H1 (cell line): ENCODE measurements at regions not wholly inside any gene's neighbourhood (a gene's known extent, or its start where the extent isn't known, plus 50 kb on each side); places are given as distances from the start of the nearest gene placed in this dataset.

Source experiments
- CTCF ChIA-PET: fragments of 300-600 bp; sonication (Branson Sonifier 250); formaldehyde crosslinking; loops from one replicate; lab custom pipeline; 2021; ENCODE audit not compliant: partially characterized antibody; lab: Charles Lee
- POLR2A ChIA-PET: fragments of 300-600 bp; sonication (Branson Sonifier 250); formaldehyde crosslinking; loops from one replicate; lab custom pipeline; 2021; ENCODE audit warnings: inconsistent platforms; ENCODE audit not compliant: partially characterized antibody; lab: Charles Lee
- DNase-seq, 2 experiments: peaks; one replicate each; pipeline versions ENCODE4 v3.0.0 to v3.0.0-alpha.2; 2010 to 2022; ENCODE audit warnings: low spot score in 2 of 2, low read depth in 1 of 2, mixed read lengths in 1 of 2
- FAIRE-seq: peaks from 2 replicates; lab custom pipeline; 2011; peaks lifted over from hg19 to GRCh38; lab: Jason Lieb, UNC
- H2AFZ ChIP-seq: 2 replicates; pipeline ENCODE4 v1.8.1; 2012; ENCODE audit warnings: low read length, inconsistent platforms
- H2AK5ac ChIP-seq: 2 replicates; pipeline ENCODE4 v1.6.1; 2013; ENCODE audit warnings: low read depth, low read length
- H2BK120ac ChIP-seq: replicated peaks from 2 replicates; pipeline ENCODE3; 2013; ENCODE audit warnings: low read depth, low read length, inconsistent platforms
- H2BK12ac ChIP-seq: 2 replicates; pipeline ENCODE4 v1.6.1; 2013; ENCODE audit warnings: low read depth, low read length
- H2BK15ac ChIP-seq: 2 replicates; pipeline ENCODE4 v1.6.1; 2013; ENCODE audit warnings: low read length
- H2BK20ac ChIP-seq: 2 replicates; pipeline ENCODE4 v1.6.1; 2013; ENCODE audit warnings: low read length
- H2BK5ac ChIP-seq: 2 replicates; pipeline ENCODE4 v1.6.1; 2013; ENCODE audit warnings: low read depth, low read length
- H3K14ac ChIP-seq: 2 replicates; pipeline ENCODE4 v1.6.1; 2013; ENCODE audit warnings: inconsistent platforms; ENCODE audit not compliant: insufficient read length
- H3K18ac ChIP-seq: 2 replicates; pipeline ENCODE4 v1.6.1; 2013; ENCODE audit warnings: low read length; ENCODE audit errors: extremely low read depth
- H3K23ac ChIP-seq: 2 replicates; pipeline ENCODE4 v1.6.1; 2013; ENCODE audit warnings: inconsistent platforms; ENCODE audit not compliant: insufficient read length
- H3K23me2 ChIP-seq: 2 replicates; pipeline ENCODE4 v1.6.1; 2013; ENCODE audit warnings: low read depth, low read length
- H3K27ac ChIP-seq: 2 replicates; pipeline ENCODE4 v1.6.1; 2011; ENCODE audit warnings: low read depth, low read length, inconsistent platforms
- H3K27me3 ChIP-seq, 4 experiments: replicated peaks in 1 of 4; 1 replicate in 1 of 4; 2 replicates in 3 of 4; pipeline versions ENCODE4 v1.6.1 to v1.8.1; 2011 to 2013; ENCODE audit warnings: low read length in 3 of 4, mild to moderate bottlenecking in 3 of 4, inconsistent platforms in 2 of 4, mixed read lengths in 2 of 4, moderate library complexity in 1 of 4; ENCODE audit not compliant: control insufficient read depth in 3 of 4, insufficient read depth in 3 of 4; ENCODE audit errors: extremely low read depth in 1 of 4
- H3K36me3 ChIP-seq, 4 experiments: 2 replicates each; pipeline versions ENCODE4 v1.6.1 to v1.8.1; 2011 to 2013; ENCODE audit warnings: mild to moderate bottlenecking in 4 of 4, low read length in 3 of 4, moderate library complexity in 2 of 4, control low read depth in 1 of 4, inconsistent platforms in 1 of 4; ENCODE audit not compliant: insufficient read depth in 4 of 4, control insufficient read depth in 2 of 4
- H3K4ac ChIP-seq: replicated peaks from 2 replicates; pipeline ENCODE3; 2013; ENCODE audit warnings: low read length, low read depth, mixed read lengths, inconsistent platforms; ENCODE audit not compliant: insufficient read length
- H3K4me1 ChIP-seq, 4 experiments: replicated peaks in 1 of 4; 1 replicate in 1 of 4; 2 replicates in 3 of 4; pipeline versions ENCODE4 v1.6.1 to v1.8.1; 2011 to 2013; ENCODE audit warnings: low read length in 3 of 4, inconsistent platforms in 2 of 4, mixed read lengths in 1 of 4; ENCODE audit not compliant: insufficient read depth in 4 of 4, control insufficient read depth in 3 of 4
- H3K4me2 ChIP-seq, 2 experiments: 2 replicates each; pipeline versions ENCODE4 v1.6.1 to v1.8.1; 2011 to 2013; ENCODE audit warnings: low read depth in 2 of 2, low read length in 2 of 2, control low read depth in 1 of 2, inconsistent platforms in 1 of 2, mild to moderate bottlenecking in 1 of 2; ENCODE audit not compliant: insufficient read depth in 1 of 2
- H3K4me3 ChIP-seq, 4 experiments: fragments of 200-600, 300-600 bp in 1 of 4; sonication (generic), shearing (Covaris generic), sonication (Bioruptor Twin) in 1 of 4; 2 replicates each; pipeline versions ENCODE4 v1.5.1 to v1.8.1; 2011 to 2016; ENCODE audit warnings: low read length in 4 of 4, low read depth in 3 of 4, control low read depth in 2 of 4, inconsistent platforms in 2 of 4, mild to moderate bottlenecking in 2 of 4, mixed read lengths in 1 of 4, moderate library complexity in 1 of 4; ENCODE audit not compliant: insufficient read depth in 2 of 4; ENCODE audit errors: extremely low read depth in 1 of 4
- H3K56ac ChIP-seq: replicated peaks from 2 replicates; pipeline ENCODE3; 2013; ENCODE audit warnings: low read depth, mild to moderate bottlenecking, mixed read lengths, low read length, inconsistent platforms; ENCODE audit not compliant: insufficient read length
- H3K79me1 ChIP-seq: 2 replicates; pipeline ENCODE4 v1.6.1; 2013; ENCODE audit warnings: low read depth, low read length, control low read depth
- H3K79me2 ChIP-seq, 2 experiments: 2 replicates each; pipeline versions ENCODE4 v1.6.1 to v1.8.1; 2012 to 2013; ENCODE audit warnings: low read length in 2 of 2, mild to moderate bottlenecking in 2 of 2, inconsistent platforms in 1 of 2; ENCODE audit not compliant: insufficient read depth in 2 of 2, control insufficient read depth in 1 of 2
- H3K9ac ChIP-seq, 4 experiments: replicated peaks in 1 of 4; 1 replicate in 1 of 4; 2 replicates in 3 of 4; pipeline versions ENCODE4 v1.6.1 to v1.8.1; 2011 to 2013; ENCODE audit warnings: low read depth in 3 of 4, low read length in 3 of 4, control low read depth in 2 of 4, mild to moderate bottlenecking in 2 of 4, moderate library complexity in 2 of 4, inconsistent platforms in 1 of 4; ENCODE audit errors: extremely low read depth in 1 of 4
- H3K9me3 ChIP-seq, 2 experiments: 2 replicates each; pipeline versions ENCODE4 v1.6.1 to v1.8.1; 2012 to 2013; ENCODE audit warnings: mild to moderate bottlenecking in 2 of 2, moderate library complexity in 2 of 2, control low read depth in 1 of 2, inconsistent platforms in 1 of 2, low read depth in 1 of 2, low read length in 1 of 2, mixed read lengths in 1 of 2; ENCODE audit not compliant: insufficient read depth in 2 of 2
- H4K20me1 ChIP-seq, 2 experiments: replicated peaks in 1 of 2; 2 replicates each; pipeline versions ENCODE3 to v1.8.1; 2011 to 2013; ENCODE audit warnings: inconsistent platforms in 2 of 2, low read length in 2 of 2, mild to moderate bottlenecking in 1 of 2; ENCODE audit not compliant: insufficient read depth in 2 of 2, control insufficient read depth in 1 of 2
- H4K5ac ChIP-seq: 2 replicates; pipeline ENCODE4 v1.6.1; 2013; ENCODE audit warnings: low read length, low read depth, mixed read lengths, inconsistent platforms; ENCODE audit not compliant: insufficient read length
- H4K8ac ChIP-seq: 2 replicates; pipeline ENCODE4 v1.8.0; 2013; ENCODE audit warnings: mild to moderate bottlenecking, moderate library complexity, low read length, inconsistent platforms; ENCODE audit not compliant: insufficient read depth; ENCODE audit errors: extremely low read depth
- H4K91ac ChIP-seq: replicated peaks from 2 replicates; pipeline ENCODE3; 2013; ENCODE audit warnings: low read length, mixed read lengths, inconsistent platforms; ENCODE audit not compliant: insufficient read length
- BACH1 ChIP-seq: IDR thresholded peaks from 2 replicates; pipeline ENCODE4 v1.6.1; 2012; ENCODE audit warnings: low read length, improper control_type of control experiment
- MAFK ChIP-seq: IDR thresholded peaks from 2 replicates; pipeline ENCODE4 v1.6.1; 2012; ENCODE audit warnings: low read depth, mild to moderate bottlenecking, improper control_type of control experiment, low read length
- SP4 ChIP-seq: IDR thresholded peaks from 2 replicates; pipeline ENCODE4 v1.6.1; 2012; ENCODE audit warnings: low read length, inconsistent platforms
- WGBS, 2 experiments: shearing (Covaris generic) in 1 of 2; methylation state at CpG; one replicate each; pipeline versions ENCODE4 v1.1.6 to v1.1.7; 2013 to 2015; ENCODE audit warnings: low lambda C conversion rate in 2 of 2, mixed read lengths in 2 of 2, inconsistent platforms in 1 of 2, low coverage in 1 of 2, missing lambda C conversion rate in 1 of 2; ENCODE audit not compliant: insufficient replicate concordance in 2 of 2, insufficient coverage in 1 of 2, insufficient read length in 1 of 2; ENCODE audit errors: extremely low coverage in 1 of 2, missing lambda C conversion rate in 1 of 2; 5-methylcytosine and 5-hydroxymethylcytosine counted together

GRCh38 chr4:27594922-27595321 is 734.3 kb downstream of the STIM2 start:
- POLR2A ChIA-PET: no interaction called here
- Histone ChIP-seq H3K4me2 (no peak overlapping the region), H2BK15ac (no peak overlapping the region), H3K27me3 (no peaks in the 10 kb centered on the region), H4K5ac (no peak overlapping the region), H3K27ac (no peak overlapping the region), H3K4ac (no peak overlapping the region), H3K23me2 (no peaks in the 10 kb centered on the region), H2BK5ac (no peak overlapping the region), H2BK120ac (no peak overlapping the region), H3K79me2 (no peaks in the 10 kb centered on the region), H3K9ac (no peak overlapping the region), H3K18ac (no peak overlapping the region), H3K56ac (no peak overlapping the region), H3K23ac (no peak overlapping the region), H2BK12ac (no peak overlapping the region), H3K14ac (no peak overlapping the region), H2BK20ac (no peak overlapping the region), H3K9me3 (no peaks in the 10 kb centered on the region), H3K79me1 (no peaks in the 10 kb centered on the region), H3K4me1 (no peaks in the 10 kb centered on the region), H2AK5ac (no peak overlapping the region), H3K36me3 (no peaks in the 10 kb centered on the region), H3K4me3 (no peak overlapping the region), H4K20me1 (no peaks in the 10 kb centered on the region), H4K8ac (no peak overlapping the region), H4K91ac (no peak overlapping the region), H2AFZ (no peak overlapping the region)
- CTCF ChIA-PET: interaction anchor here (1.8 kb wide), 1 partner anchor 26 kb away, joined by 4 read pairs; no protein-coding TSS in a partner anchor
- DNase-seq (no peak), FAIRE-seq (no peak)
- 87% methylated on average over 5 of the region's 5 CpGs; no CpG with 5 or more reads in 1 of the 2 experiments for WGBS, 2 experiments
- TF ChIP-seq SP4: no peak
- peak; percentile 26; the same call in 1 of the 2 replicates for TF ChIP-seq MAFK
- peak; percentile 89 for TF ChIP-seq BACH1
